Epithelial cell of esophagus (primary cell): ENCODE measurements at regions not wholly inside any gene's neighbourhood (a gene's known extent, or its start where the extent isn't known, plus 50 kb on each side); places are given as distances from the start of the nearest gene placed in this dataset.
A peak's percentile ranks its signal among the peaks of the same experiment; 100 is the strongest.

Experiments used
- DNase-seq: peaks from one replicate; pipeline ENCODE4 v3.0.0; 2010; ENCODE audit warnings: low read depth
- H3K4me3 ChIP-seq: 2 replicates; pipeline ENCODE4 v1.5.1; 2011; ENCODE audit warnings: mild to moderate bottlenecking, low read length, control low read depth
- CTCF ChIP-seq: IDR thresholded peaks from 2 replicates; pipeline ENCODE4 v1.5.1; 2011; ENCODE audit warnings: low read depth, mild to moderate bottlenecking, low read length, control low read depth, inconsistent platforms; ENCODE audit not compliant: insufficient read depth; ENCODE audit errors: missing control alignments

GRCh38 chr1:21347072-21347581, 56.9 kb upstream of the ECE1 start:
- no peak for TF ChIP-seq CTCF

GRCh38 chr1:21346365-21347071, 56.3 kb upstream of the ECE1 start:
- H3K4me3 ChIP-seq, result peak overlapping the region; percentile 64
- no peak for TF ChIP-seq CTCF
- no peak for DNase-seq

More at GRCh38 chr1:21347072-21347581, 56.9 kb upstream of the ECE1 start:
- no peak overlapping the region for H3K4me3 ChIP-seq
- no peak for DNase-seq

GRCh38 chr1:21344750-21345443, 54.6 kb upstream of the ECE1 start:
- TF ChIP-seq CTCF, result no peak
- H3K4me3 ChIP-seq, result peak overlapping the region; percentile 58
- DNase-seq, result no peak

- TF ChIP-seq CTCF, result no peak
- peak overlapping the region; percentile 58 for H3K4me3 ChIP-seq
- DNase-seq, result no peak
These were observed 54.0 kb upstream of the ECE1 start for GRCh38 chr1:21344098-21344749.

- no peak overlapping the region for H3K4me3 ChIP-seq
- no peak for TF ChIP-seq CTCF
- DNase-seq, result no peak
These were observed 52.9 kb upstream of the ECE1 start for GRCh38 chr1:21342961-21343838.

- no peak overlapping the region for H3K4me3 ChIP-seq
- TF ChIP-seq CTCF, result no peak
- DNase-seq, result no peak
These were observed 51.3 kb upstream of the ECE1 start for GRCh38 chr1:21341517-21342078.
